Aorta (tissue), 5 donors: ENCODE measurements at regions not wholly inside any gene's neighbourhood (a gene's known extent, or its start where the extent isn't known, plus 50 kb on each side); places are given as distances from the start of the nearest gene placed in this dataset.

Experiments
- ATAC-seq: fragments of 200-7000 bp; cut with Tn5 transposase; one replicate; pipeline ENCODE4 v1.9.1; 2022; ENCODE audit warnings: moderate library complexity; ENCODE audit not compliant: low FRiP score
- DNase-seq, 2 donors: peaks; one replicate each; pipeline ENCODE4 v3.0.0-alpha.2; 2020
- H3K27ac ChIP-seq, 2 donors: one replicate each; pipeline ENCODE4 v1.5.1; 2013; ENCODE audit warnings: low read length in 2 of 2, mild to moderate bottlenecking in 2 of 2, moderate library complexity in 2 of 2, control low read depth in 1 of 2, inconsistent platforms in 1 of 2, low read depth in 1 of 2
- H3K27me3 ChIP-seq, 2 donors: one replicate each; pipeline ENCODE4 v1.6.1; 2013; ENCODE audit warnings: control low read depth in 1 of 2, low read length in 1 of 2, mild to moderate bottlenecking in 1 of 2, moderate library complexity in 1 of 2; ENCODE audit not compliant: insufficient read depth in 2 of 2, control insufficient read depth in 1 of 2
- H3K36me3 ChIP-seq, 2 donors: one replicate each; pipeline ENCODE4 v1.6.1; 2013; ENCODE audit warnings: control low read depth in 1 of 2, low read length in 1 of 2, mild to moderate bottlenecking in 1 of 2; ENCODE audit not compliant: insufficient read depth in 2 of 2, control insufficient read depth in 1 of 2
- H3K4me1 ChIP-seq, 2 donors: one replicate each; pipeline ENCODE4 v1.6.1; 2013; ENCODE audit warnings: low read length in 2 of 2, control low read depth in 1 of 2, mild to moderate bottlenecking in 1 of 2, moderate library complexity in 1 of 2; ENCODE audit not compliant: insufficient read depth in 2 of 2, control insufficient read depth in 1 of 2
- H3K4me3 ChIP-seq, 2 donors: one replicate each; pipeline ENCODE4 v1.5.1; 2013; ENCODE audit warnings: low read length in 2 of 2, control low read depth in 1 of 2, mild to moderate bottlenecking in 1 of 2
- H3K9me3 ChIP-seq: one replicate; pipeline ENCODE4 v1.6.1; 2013; ENCODE audit warnings: mild to moderate bottlenecking, low read length; ENCODE audit not compliant: control insufficient read depth
- WGBS, 2 donors: extraction: QIAGEN DNeasy Blood & Tissue Kit; methylation state at CpG; one replicate each; pipeline ENCODE4 v1.1.7; 2013; 5-methylcytosine and 5-hydroxymethylcytosine counted together
- intact Hi-C, 2 donors: fragments of 100-400 bp; cut with DNase I; formaldehyde crosslinking; loops; one replicate each; pipeline versions ENCODE4 v1.14.2 to v1.15.0; 2022
- donor health status: healthy with polysubstance abuse.
- donor health status: Bipolar disorder and iron deficiency.
- donor health status: DM: no; HTN: no; CAD: no.
- donor health status: DM: no; HTN: no; CAD: no.
- donor health status: DM: yes; HTN: yes; CAD: no.

DNA sequence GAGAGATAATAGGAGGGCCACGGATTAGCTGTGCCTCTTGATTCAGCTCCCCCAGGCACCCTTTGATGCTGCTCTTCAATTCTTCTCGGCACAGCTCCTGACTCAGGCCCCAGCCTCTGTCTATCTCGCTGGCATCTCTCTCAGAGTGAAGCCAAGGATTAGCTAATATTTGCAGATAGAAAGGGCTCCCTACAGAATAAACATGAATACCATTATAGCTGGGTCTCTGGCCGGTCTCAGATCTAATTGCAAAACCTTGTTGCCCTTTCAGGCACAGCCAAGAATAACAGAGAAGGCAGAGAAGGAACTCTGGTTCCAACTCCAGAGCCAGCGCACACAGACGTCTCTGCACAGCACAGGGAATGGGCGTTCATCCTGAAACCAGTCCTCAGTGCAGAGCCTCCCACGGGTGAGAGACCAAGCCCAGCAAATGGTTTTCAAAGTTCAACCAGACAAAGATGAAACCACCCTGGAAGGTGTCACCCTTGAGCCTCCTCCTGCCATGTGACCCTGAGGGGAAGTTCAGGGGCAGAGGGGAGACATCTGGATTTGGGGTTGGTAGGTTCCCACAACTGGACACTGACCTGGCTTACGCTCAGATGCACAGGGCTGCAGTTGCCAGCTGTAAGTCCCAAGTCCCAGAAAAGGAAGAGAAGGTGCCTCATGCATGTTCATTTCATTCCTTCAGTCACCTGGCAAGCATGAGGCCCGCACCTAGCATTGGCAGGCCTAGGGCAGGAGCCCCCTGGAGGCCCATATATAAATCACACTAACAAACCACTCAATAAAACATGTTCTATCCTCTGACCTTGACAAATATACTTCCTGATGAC, 394.0 kb downstream of the NPHP4 start:
- no peaks in the 10 kb centered on the region for H3K4me1 ChIP-seq
- H3K9me3 ChIP-seq = peaks cover 4% of the 10 kb centered on the region
- H3K36me3 ChIP-seq = no peaks in the 10 kb centered on the region
- no peak overlapping the region for H3K27ac ChIP-seq
- 14% methylated on average over 10 of the region's 10 CpGs for WGBS, 2 donors
- intact Hi-C loops = no loop called here
- no peak for DNase-seq
- peak; percentile 60 for ATAC-seq
- peaks cover 0 to 2% of the 10 kb centered on the region in 2 donors for H3K27me3 ChIP-seq
- H3K4me3 ChIP-seq = no peak overlapping the region

DNA sequence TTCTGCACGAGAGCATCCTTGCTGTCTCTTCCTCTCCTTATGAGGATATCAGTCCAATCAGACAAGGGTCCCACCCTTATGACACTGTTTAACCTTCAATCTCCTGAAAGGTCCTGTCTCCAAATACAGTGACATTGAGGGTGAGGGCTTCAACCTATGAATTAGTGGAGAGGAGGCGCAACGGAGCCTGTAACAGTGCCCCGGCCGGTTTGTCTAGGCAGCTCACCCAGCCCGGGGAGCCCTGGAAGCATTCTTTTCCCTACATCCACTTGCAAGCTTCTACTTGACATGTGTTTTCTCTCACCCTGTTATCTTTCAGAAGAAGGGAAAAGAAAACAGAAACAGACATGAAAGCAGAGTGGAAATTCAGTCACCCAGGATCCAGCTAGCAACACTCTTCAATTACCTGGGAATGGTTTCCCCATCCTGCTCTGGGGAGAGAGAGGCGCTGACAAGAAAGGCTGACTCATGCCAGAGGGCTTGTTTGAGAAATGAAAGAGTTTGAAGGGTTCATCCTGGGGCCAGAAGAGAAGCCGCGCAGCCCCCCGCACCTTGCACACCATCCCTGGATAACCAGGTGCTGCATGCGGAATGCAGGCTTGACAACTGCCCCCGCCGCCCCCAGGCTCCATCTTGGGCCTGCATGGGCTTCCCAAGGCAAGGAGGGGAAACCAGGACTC, 394.9 kb downstream of the NPHP4 start:
- H3K9me3 ChIP-seq = peaks cover 2% of the 10 kb centered on the region
- peaks cover 0 to 2% of the 10 kb centered on the region in 2 donors for H3K27me3 ChIP-seq
- 65 to 79% methylated on average over 13 of the region's 13 CpGs for WGBS, 2 donors
- H3K36me3 ChIP-seq = no peaks in the 10 kb centered on the region
- DNase-seq (no peak), ATAC-seq (no peak)
- H3K27ac ChIP-seq = no peak overlapping the region
- no peaks in the 10 kb centered on the region for H3K4me1 ChIP-seq
- intact Hi-C loops = no loop called here
- no peak overlapping the region for H3K4me3 ChIP-seq

DNA sequence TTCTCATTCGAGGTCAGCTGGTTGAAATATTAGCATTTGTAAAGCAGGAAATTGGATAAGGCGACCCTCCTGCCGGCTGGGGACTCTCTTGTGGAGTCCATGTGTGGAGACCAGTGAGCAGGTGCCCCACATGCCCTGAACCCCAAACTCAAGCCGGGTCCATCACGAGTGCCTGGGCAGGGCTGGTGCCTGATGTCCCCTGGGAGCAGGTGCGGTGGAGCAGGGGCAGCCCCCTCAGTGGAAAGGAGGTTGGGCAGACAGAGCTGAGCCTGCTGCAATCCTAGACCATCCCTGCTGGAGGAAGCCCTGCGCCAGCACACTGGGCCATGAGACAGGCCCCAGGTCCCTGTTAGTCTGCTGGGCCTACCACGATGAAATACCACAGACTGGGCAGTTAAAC, 395.6 kb downstream of the NPHP4 start:
- ATAC-seq (no peak), DNase-seq (no peak)
- Histone ChIP-seq H3K4me1 (no peaks in the 10 kb centered on the region), H3K27me3 (peaks cover 0 to 2% of the 10 kb centered on the region in 2 donors), H3K4me3 (no peak overlapping the region), H3K27ac (no peak overlapping the region), H3K9me3 (peaks cover 2% of the 10 kb centered on the region), H3K36me3 (no peaks in the 10 kb centered on the region)
- WGBS, 2 donors = 84 to 85% methylated on average over 8 of the region's 8 CpGs
- intact Hi-C loops = no loop called here

DNA sequence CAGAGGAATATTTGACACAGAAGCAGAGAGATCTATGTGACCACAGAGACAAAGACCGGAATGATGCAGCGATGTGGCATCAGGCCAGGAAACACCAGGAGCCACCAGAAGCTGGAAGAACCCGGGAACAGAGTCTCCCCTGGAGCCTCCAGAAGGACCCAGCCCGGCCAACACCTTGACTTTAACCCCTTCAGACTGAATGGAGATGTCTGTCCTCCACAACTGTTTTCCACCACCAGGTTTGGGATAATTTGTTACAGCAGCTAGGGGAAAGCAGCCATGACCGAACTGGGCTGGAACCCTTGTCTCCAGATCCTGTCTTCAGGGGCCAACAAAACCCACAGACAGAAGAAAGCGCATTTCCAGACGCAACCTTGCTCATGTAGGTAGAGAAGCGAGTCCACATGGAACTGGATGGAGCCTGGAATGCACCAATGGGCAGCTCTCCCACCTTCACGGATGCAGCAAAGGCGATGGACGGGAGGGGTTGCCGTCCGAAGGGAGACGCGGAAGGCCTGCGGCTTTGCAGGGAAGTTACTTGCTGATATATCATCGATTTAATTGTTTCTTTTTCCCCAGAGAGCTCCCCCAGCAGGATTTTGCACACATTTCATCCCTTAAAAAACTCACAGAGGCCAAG, 396.6 kb downstream of the NPHP4 start:
- Histone ChIP-seq H3K4me3 (no peak overlapping the region), H3K36me3 (no peaks in the 10 kb centered on the region), H3K9me3 (no peaks in the 10 kb centered on the region), H3K27ac (no peak overlapping the region), H3K27me3 (no peaks in the 10 kb centered on the region), H3K4me1 (no peaks in the 10 kb centered on the region)
- no peak for ATAC-seq
- intact Hi-C loops = no loop called here
- WGBS, 2 donors = 74 to 87% methylated on average over 17 of the region's 17 CpGs
- DNase-seq = no peak

DNA sequence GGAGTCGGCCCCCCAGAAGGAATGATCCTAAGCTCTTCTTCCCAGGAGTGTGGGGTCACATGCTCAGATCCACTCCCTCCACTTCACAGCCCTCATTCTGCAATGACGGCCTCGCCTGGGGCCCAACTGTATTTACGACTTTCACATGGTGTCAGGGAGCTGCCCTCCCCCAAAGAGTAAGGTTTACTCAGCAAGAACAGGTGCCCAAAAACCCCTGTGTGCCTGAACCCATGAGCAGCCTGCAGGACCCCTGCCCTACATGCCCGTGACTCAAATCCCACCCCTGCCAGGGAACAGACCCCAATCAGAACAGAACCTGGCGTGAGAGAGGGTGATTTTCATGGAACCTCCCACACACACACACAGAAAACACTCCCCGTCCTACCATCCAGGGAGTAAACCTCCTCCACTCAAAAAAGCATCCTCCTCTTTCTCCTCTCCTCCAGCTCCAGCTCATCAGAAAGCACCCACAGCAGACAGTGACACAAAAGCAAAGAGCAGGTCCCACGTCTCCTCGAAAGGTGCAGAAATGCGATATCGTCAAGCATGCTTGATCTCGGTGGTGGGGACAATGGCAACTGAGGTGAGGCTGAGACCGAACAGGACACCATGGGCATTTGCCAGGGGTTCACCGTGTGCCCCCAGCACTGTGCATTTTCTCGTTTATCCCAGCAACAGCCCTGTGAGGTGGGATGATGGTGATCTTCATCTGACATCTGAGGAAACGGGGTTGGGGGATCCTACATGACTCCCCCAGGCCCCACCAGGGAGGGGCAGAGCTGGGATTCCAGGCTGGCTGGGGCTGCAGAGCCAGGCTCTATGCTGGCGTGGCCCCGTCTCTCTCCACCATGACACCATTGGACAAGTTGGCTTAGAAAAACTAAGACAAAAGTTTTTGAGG, 397.9 kb downstream of the NPHP4 start:
- H3K4me3 ChIP-seq = no peak overlapping the region
- no peaks in the 10 kb centered on the region for H3K36me3 ChIP-seq
- ATAC-seq = no peak
- H3K27me3 ChIP-seq = no peaks in the 10 kb centered on the region
- no peaks in the 10 kb centered on the region for H3K4me1 ChIP-seq
- DNase-seq = no peak
- no peaks in the 10 kb centered on the region for H3K9me3 ChIP-seq
- WGBS, 2 donors = 71% methylated on average over 18 of the region's 18 CpGs
- intact Hi-C loops = no loop called here
- H3K27ac ChIP-seq = no peak overlapping the region

DNA sequence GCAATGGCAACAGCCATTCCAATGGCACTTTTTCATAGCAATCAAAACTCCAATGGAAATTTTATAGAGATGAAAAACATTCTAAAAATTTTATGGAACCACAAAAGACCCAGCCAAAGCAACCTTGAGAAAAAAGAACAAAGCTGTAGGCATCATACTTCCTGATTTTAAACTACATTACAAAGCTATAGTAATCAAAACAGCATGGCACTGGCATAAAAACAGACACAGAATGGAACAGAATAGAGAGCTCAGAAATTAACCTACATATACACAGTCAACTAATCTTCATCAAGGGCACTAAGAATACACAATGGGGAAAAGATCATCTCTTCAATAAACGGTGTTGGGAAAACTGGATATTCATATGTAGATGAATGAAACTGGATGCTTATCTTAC, 401.5 kb downstream of the NPHP4 start:
- 90 to 94% methylated on average over 1 of the region's 1 CpG for WGBS, 2 donors
- intact Hi-C loops = no loop called here
- Histone ChIP-seq H3K9me3 (no peaks in the 10 kb centered on the region), H3K36me3 (no peaks in the 10 kb centered on the region), H3K4me1 (no peaks in the 10 kb centered on the region), H3K27ac (no peak overlapping the region), H3K27me3 (no peaks in the 10 kb centered on the region), H3K4me3 (no peak overlapping the region)
- DNase-seq (no peak), ATAC-seq (no peak)

DNA sequence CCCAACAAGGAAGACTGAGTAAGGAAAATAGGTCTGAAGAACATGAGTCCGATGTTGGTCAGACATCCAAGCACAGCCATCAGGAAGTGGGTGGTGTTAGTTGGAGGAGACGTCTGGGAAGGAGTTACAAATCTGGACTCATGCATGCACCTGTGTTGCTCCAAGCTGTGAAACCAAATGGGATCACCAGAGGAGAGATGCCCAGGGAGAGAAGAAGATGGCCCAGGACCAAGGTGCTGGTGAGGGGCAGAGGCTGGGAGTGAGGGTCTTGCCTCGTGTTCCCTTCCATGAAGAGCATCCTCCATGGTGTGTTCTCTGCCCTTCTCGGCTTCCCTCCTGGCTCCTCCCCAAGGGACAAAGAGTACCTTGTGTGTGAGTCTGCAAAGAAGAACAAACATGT, 405.6 kb downstream of the NPHP4 start:
- Histone ChIP-seq H3K36me3 (no peaks in the 10 kb centered on the region), H3K27ac (no peak overlapping the region), H3K4me3 (no peak overlapping the region), H3K27me3 (no peaks in the 10 kb centered on the region), H3K9me3 (no peaks in the 10 kb centered on the region), H3K4me1 (no peaks in the 10 kb centered on the region)
- intact Hi-C loops = no loop called here
- DNase-seq = no peak
- WGBS, 2 donors = 75 to 79% methylated on average over 4 of the region's 4 CpGs
- ATAC-seq = no peak

DNA sequence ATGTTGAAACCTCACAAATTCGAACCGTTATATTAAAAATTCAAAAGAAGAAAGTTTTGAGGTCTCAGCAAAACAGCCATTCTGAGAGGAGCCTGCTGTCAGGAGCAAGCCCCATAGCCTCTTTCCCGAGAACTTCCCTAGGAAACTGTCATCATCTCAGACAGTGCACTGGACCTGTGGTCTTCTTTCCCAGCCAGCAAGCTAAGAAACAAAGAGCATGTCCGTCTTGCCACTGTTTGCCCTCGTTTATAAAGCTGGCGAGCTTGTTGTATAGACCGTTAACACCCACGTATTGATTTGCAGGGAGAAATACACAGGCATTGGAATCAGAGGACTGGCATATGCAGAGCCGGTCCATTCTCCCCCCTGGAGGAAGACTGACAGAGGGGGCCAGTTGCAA, 407.0 kb downstream of the NPHP4 start:
- DNase-seq (no peak), ATAC-seq (no peak)
- no peaks in the 10 kb centered on the region for H3K36me3 ChIP-seq
- H3K9me3 ChIP-seq = no peaks in the 10 kb centered on the region
- no peak overlapping the region for H3K4me3 ChIP-seq
- H3K27me3 ChIP-seq = no peaks in the 10 kb centered on the region
- 76 to 78% methylated on average over 9 of the region's 9 CpGs for WGBS, 2 donors
- intact Hi-C loops = no loop called here
- H3K4me1 ChIP-seq = no peaks in the 10 kb centered on the region
- H3K27ac ChIP-seq = no peak overlapping the region
